ENCODE measurements at regions not wholly inside any gene's neighbourhood (a gene's known extent, or its start where the extent isn't known, plus 50 kb on each side); places are given as distances from the start of the nearest gene placed in this dataset.
A peak's percentile ranks its signal among the peaks of the same experiment; 100 is the strongest.

DNA sequence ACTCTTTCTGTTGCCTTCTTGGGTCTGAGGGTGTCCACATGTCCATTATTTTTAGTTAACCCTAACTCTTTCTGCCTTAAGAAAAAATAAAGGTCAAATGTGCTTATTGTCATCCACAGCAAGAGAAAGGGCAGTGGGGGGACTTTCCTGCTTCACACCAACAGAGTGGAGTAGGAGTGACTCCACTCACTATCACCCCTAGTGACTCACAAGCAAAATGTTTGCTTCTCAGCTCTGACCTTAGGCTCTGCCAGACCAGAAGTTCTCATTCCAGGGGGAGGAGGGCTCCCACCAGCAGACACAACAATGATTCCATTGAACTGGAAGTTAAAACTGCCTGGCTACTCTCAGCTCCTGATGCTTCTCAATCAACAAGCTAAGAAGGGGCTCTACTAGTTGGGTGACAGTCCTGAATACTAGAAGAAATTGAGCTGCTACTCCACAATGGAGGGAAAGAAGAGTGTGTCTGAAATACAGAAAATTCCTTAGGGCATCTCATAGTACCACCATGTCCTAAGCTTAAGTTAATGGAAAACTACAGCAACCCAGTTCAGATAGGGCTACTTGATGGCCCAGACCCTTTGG lies 83.9 kb upstream of the AFDN start (continued):
- no peak for TF ChIP-seq ZFP62 (CRISPR knock-in tag; IDR thresholded peaks at IDR 0.05)
- TF ChIP-seq ZNF768 (CRISPR knock-in tag; IDR thresholded peaks at IDR 0.05): no peak
- peak; percentile 61; the same call in 1 of the 2 replicates for TF ChIP-seq KLF6 (CRISPR knock-in tag; IDR thresholded peaks at IDR 0.05)
- peak; percentile 43; the same call in 1 of the 2 replicates for TF ChIP-seq HOXA3 (CRISPR knock-in tag; IDR thresholded peaks at IDR 0.05)
- TF ChIP-seq ZNF282 (IDR thresholded peaks at IDR 0.05; ENCODE audit: partially characterized antibody): no peak
- TF ChIP-seq, protein P1, sequence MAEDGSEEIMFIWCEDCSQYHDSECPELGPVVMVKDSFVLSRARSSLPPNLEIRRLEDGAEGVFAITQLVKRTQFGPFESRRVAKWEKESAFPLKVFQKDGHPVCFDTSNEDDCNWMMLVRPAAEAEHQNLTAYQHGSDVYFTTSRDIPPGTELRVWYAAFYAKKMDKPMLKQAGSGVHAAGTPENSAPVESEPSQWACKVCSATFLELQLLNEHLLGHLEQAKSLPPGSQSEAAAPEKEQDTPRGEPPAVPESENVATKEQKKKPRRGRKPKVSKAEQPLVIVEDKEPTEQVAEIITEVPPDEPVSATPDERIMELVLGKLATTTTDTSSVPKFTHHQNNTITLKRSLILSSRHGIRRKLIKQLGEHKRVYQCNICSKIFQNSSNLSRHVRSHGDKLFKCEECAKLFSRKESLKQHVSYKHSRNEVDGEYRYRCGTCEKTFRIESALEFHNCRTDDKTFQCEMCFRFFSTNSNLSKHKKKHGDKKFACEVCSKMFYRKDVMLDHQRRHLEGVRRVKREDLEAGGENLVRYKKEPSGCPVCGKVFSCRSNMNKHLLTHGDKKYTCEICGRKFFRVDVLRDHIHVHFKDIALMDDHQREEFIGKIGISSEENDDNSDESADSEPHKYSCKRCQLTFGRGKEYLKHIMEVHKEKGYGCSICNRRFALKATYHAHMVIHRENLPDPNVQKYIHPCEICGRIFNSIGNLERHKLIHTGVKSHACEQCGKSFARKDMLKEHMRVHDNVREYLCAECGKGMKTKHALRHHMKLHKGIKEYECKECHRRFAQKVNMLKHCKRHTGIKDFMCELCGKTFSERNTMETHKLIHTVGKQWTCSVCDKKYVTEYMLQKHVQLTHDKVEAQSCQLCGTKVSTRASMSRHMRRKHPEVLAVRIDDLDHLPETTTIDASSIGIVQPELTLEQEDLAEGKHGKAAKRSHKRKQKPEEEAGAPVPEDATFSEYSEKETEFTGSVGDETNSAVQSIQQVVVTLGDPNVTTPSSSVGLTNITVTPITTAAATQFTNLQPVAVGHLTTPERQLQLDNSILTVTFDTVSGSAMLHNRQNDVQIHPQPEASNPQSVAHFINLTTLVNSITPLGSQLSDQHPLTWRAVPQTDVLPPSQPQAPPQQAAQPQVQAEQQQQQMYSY (CRISPR knock-in tag; IDR thresholded peaks at IDR 0.05): no peak
- TF ChIP-seq FOXA3 (CRISPR knock-in tag; IDR thresholded peaks at IDR 0.05): peak; percentile 67; the same call in 1 of the 2 replicates
- TF ChIP-seq GATAD1 (CRISPR knock-in tag; IDR thresholded peaks at IDR 0.05): peak; percentile 54; the same call in 1 of the 2 replicates
- TF ChIP-seq CEBPB (IDR thresholded peaks at IDR 0.05; ENCODE audit: borderline replicate concordance, low read depth, low read length): no peak
- TF ChIP-seq, protein P2, sequence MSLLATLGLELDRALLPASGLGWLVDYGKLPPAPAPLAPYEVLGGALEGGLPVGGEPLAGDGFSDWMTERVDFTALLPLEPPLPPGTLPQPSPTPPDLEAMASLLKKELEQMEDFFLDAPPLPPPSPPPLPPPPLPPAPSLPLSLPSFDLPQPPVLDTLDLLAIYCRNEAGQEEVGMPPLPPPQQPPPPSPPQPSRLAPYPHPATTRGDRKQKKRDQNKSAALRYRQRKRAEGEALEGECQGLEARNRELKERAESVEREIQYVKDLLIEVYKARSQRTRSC (CRISPR knock-in tag; IDR thresholded peaks at IDR 0.05; ENCODE audit: low read depth): no peak
- no peak for TF ChIP-seq ZNF180 (CRISPR knock-in tag; IDR thresholded peaks at IDR 0.05; ENCODE audit: borderline replicate concordance, low read depth)
- TF ChIP-seq SRSF9 (IDR thresholded peaks at IDR 0.05; ENCODE audit: borderline replicate concordance, insufficient read depth, low read depth, low read length, poor library complexity, severe bottlenecking): no peak
- TF ChIP-seq KAT7 (CRISPR knock-in tag; IDR thresholded peaks at IDR 0.05; ENCODE audit: borderline replicate concordance): peak; percentile 42; the same call in 1 of the 2 replicates
- TF ChIP-seq, protein P3, sequence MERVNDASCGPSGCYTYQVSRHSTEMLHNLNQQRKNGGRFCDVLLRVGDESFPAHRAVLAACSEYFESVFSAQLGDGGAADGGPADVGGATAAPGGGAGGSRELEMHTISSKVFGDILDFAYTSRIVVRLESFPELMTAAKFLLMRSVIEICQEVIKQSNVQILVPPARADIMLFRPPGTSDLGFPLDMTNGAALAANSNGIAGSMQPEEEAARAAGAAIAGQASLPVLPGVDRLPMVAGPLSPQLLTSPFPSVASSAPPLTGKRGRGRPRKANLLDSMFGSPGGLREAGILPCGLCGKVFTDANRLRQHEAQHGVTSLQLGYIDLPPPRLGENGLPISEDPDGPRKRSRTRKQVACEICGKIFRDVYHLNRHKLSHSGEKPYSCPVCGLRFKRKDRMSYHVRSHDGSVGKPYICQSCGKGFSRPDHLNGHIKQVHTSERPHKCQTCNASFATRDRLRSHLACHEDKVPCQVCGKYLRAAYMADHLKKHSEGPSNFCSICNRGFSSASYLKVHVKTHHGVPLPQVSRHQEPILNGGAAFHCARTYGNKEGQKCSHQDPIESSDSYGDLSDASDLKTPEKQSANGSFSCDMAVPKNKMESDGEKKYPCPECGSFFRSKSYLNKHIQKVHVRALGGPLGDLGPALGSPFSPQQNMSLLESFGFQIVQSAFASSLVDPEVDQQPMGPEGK (CRISPR knock-in tag; IDR thresholded peaks at IDR 0.05): peak; percentile 80
- TF ChIP-seq SMC3 (IDR thresholded peaks at IDR 0.05; ENCODE audit: low read length): peak; percentile 83
- peak; percentile 59; the same call in 1 of the 2 replicates for TF ChIP-seq ERF (CRISPR knock-in tag; IDR thresholded peaks at IDR 0.05)
- TF ChIP-seq ZNF670 (CRISPR knock-in tag; IDR thresholded peaks at IDR 0.05; ENCODE audit: borderline replicate concordance): no peak
- TF ChIP-seq, protein P4, sequence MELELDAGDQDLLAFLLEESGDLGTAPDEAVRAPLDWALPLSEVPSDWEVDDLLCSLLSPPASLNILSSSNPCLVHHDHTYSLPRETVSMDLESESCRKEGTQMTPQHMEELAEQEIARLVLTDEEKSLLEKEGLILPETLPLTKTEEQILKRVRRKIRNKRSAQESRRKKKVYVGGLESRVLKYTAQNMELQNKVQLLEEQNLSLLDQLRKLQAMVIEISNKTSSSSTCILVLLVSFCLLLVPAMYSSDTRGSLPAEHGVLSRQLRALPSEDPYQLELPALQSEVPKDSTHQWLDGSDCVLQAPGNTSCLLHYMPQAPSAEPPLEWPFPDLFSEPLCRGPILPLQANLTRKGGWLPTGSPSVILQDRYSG (CRISPR knock-in tag; IDR thresholded peaks at IDR 0.05): no peak
- TF ChIP-seq IRF2 (CRISPR knock-in tag; IDR thresholded peaks at IDR 0.05): peak; percentile 58; the same call in 1 of the 2 replicates
- TF ChIP-seq HNRNPLL (IDR thresholded peaks at IDR 0.05; ENCODE audit: low read depth, low read length, poor library complexity, severe bottlenecking): no peak
- peak; percentile 72; the same call in 1 of the 2 replicates for TF ChIP-seq ZNF788 (CRISPR knock-in tag; IDR thresholded peaks at IDR 0.05; ENCODE audit: borderline replicate concordance)
- no peak for TF ChIP-seq ZNF891 (CRISPR knock-in tag; IDR thresholded peaks at IDR 0.05)
- TF ChIP-seq DNMT1 (CRISPR knock-in tag; IDR thresholded peaks at IDR 0.05): no peak
- TF ChIP-seq CREM (IDR thresholded peaks at IDR 0.05): peak; percentile 51; the same call in 1 of the 2 replicates
- no peak for TF ChIP-seq CREM (CRISPR knock-in tag; IDR thresholded peaks at IDR 0.05)
